K562 (cell line): ENCODE measurements at regions not wholly inside any gene's neighbourhood (a gene's known extent, or its start where the extent isn't known, plus 50 kb on each side); places are given as distances from the start of the nearest gene placed in this dataset.
A peak's percentile ranks its signal among the peaks of the same experiment; 100 is the strongest.

Experiments used
- CC2D1A ChIP-seq: fragments of 450-650 bp; IDR thresholded peaks from 2 replicates; pipeline ENCODE4 v1.6.1; 2017; ENCODE audit warnings: mild to moderate bottlenecking
- EHMT2 ChIP-seq: fragments of 450-650 bp; IDR thresholded peaks from 2 replicates; pipeline ENCODE4 v1.6.1; 2018; ENCODE audit warnings: antibody characterized with exemption
- ETV5 ChIP-seq: sonication (generic); formaldehyde crosslinking; IDR thresholded peaks from 2 replicates; pipeline ENCODE4 v1.4.0; 2020; ENCODE audit warnings: low read depth, mild to moderate bottlenecking, missing genetic modification reagents
- MCM5 ChIP-seq: fragments of 450-650 bp; IDR thresholded peaks from 2 replicates; pipeline ENCODE4 v1.6.1; 2016; ENCODE audit warnings: low read depth
- MTA2 ChIP-seq: fragments of 450-650 bp; IDR thresholded peaks from 2 replicates; pipeline ENCODE4 v1.6.1; 2016; ENCODE audit warnings: low read depth
- SIX5 ChIP-seq, 2 experiments: IDR thresholded peaks; 2 replicates each; pipeline ENCODE4 v1.6.1; 2011; ENCODE audit warnings: low read length in 2 of 2, borderline replicate concordance in 1 of 2, low read depth in 1 of 2, mild to moderate bottlenecking in 1 of 2, moderate library complexity in 1 of 2; ENCODE audit not compliant: insufficient read depth in 1 of 2
- SRF ChIP-seq, 2 experiments: fragments of 250-450, 450-650 bp in 1 of 2; sonication (Bioruptor Pico) in 1 of 2; sonication (generic) in 1 of 2; formaldehyde crosslinking; IDR thresholded peaks; 2 replicates each; pipeline versions ENCODE4 v1.5.0 to v1.5.1; 2020 to 2022; ENCODE audit warnings: mild to moderate bottlenecking in 1 of 2, missing genetic modification reagents in 1 of 2
- TAF15 ChIP-seq: fragments of 200-400 bp; formaldehyde crosslinking; IDR thresholded peaks from 2 replicates; pipeline ENCODE4 v1.6.1; 2017; ENCODE audit warnings: mild to moderate bottlenecking, low read depth, low read length, moderate library complexity
- TARDBP ChIP-seq: fragments of 450-650 bp; IDR thresholded peaks from 2 replicates; pipeline ENCODE4 v1.6.1; 2016
- TCFL5 ChIP-seq: fragments of 250-450 bp; sonication (Bioruptor Pico); conservative IDR thresholded peaks from 2 replicates; pipeline ENCODE4 v1.6.1; 2021; ENCODE audit warnings: mild to moderate bottlenecking, moderate library complexity, matching md5 sums
- TEAD2 ChIP-seq: fragments of 450-650 bp; IDR thresholded peaks from 2 replicates; pipeline ENCODE4 v1.6.1; 2016; ENCODE audit warnings: missing genetic modification characterization, control low read depth, missing compliant biosample characterization
- ZNF134 ChIP-seq: fragments of 250-450 bp; sonication (Bioruptor Pico); conservative IDR thresholded peaks from 2 replicates; pipeline ENCODE4 v1.4.0; 2020
- ZNF175 ChIP-seq: fragments of 200-800 bp; sonication (Bioruptor generic); IDR thresholded peaks from 2 replicates; pipeline ENCODE4 v1.6.1; 2016; ENCODE audit warnings: low read depth, mild to moderate bottlenecking, missing genetic modification characterization, missing compliant biosample characterization
- ZNF57 ChIP-seq: fragments of 450-650 bp; formaldehyde crosslinking; IDR thresholded peaks from 2 replicates; pipeline ENCODE4 v1.4.0; 2020; ENCODE audit warnings: mild to moderate bottlenecking, moderate library complexity
- ZNF584 ChIP-seq: fragments of 200-800 bp; sonication (Bioruptor generic); IDR thresholded peaks from 2 replicates; pipeline ENCODE4 v1.6.1; 2016; ENCODE audit warnings: low read depth, mild to moderate bottlenecking, missing genetic modification characterization, missing compliant biosample characterization
- ZNF668 ChIP-seq: fragments of 250-450 bp; sonication (Bioruptor Pico); IDR thresholded peaks from 2 replicates; pipeline ENCODE4 v1.8.0; 2022; ENCODE audit warnings: mild to moderate bottlenecking, inconsistent platforms
- ZNF79 ChIP-seq: fragments of 250-450 bp; sonication (Bioruptor Pico); IDR thresholded peaks from 2 replicates; pipeline ENCODE4 v1.4.0; 2020; ENCODE audit warnings: low read depth, mild to moderate bottlenecking, moderate library complexity
- TF ChIP-seq, protein P1 (sequence below), 2 experiments: fragments of 450-650 bp in 1 of 2; sonication (generic) in 1 of 2; formaldehyde crosslinking in 1 of 2; IDR thresholded peaks; 2 replicates each; pipeline versions ENCODE4 v1.7.1 to v1.9.0; 2016 to 2022; ENCODE audit warnings: inconsistent platforms in 1 of 2, mild to moderate bottlenecking in 1 of 2, missing genetic modification reagents in 1 of 2
- TF ChIP-seq, protein P2 (sequence below): IDR thresholded peaks from 2 replicates; pipeline ENCODE4 v1.6.1; 2011; ENCODE audit not compliant: insufficient read length; ENCODE audit errors: extremely low read depth

DNA sequence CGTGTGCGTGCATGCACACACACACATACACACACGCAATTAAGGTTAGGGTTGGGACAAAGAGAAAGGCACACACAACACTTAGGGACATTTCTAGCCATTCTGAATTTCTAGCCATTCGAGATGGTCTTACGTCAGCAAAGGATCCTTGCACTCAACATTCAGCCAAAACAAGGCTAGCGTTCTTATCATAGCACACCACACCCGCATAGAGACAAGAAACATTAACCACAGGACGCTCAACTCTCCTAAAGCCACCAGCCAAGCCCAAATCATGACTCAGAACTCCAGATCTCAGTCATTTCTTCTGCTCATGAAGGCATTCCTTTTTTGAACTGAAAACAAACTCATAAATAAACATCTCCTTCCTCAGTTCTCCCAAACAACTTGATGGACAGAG is 106.8 kb downstream of the LMO4 start (continued):
- TF ChIP-seq SIX5 (IDR thresholded peaks at IDR 0.05; ENCODE audit: borderline replicate concordance in 1 of 2, insufficient read depth in 1 of 2, low read depth in 1 of 2, low read length in 2 of 2) (no peak), TEAD2 (tag) (no peak), EHMT2 (peak; percentile 94), MCM5 (no peak), ZNF668 (CRISPR knock-in tag) (no peak), MTA2 (peak; percentile 89), ZNF134 (CRISPR knock-in tag) (no peak), ZNF57 (CRISPR knock-in tag) (no peak), ZNF175 (CRISPR knock-in tag) (0 out of 2 replicates have a peak, but pooled peaks have one; percentile 37), TAF15 (no peak), CC2D1A (peak; percentile 18; the same call in 1 of the 2 replicates), TCFL5 (CRISPR knock-in tag) (no peak), ZNF79 (CRISPR knock-in tag) (no peak), TARDBP (no peak), SRF (CRISPR knock-in tag; IDR thresholded peaks at IDR 0.05) (no peak), ZNF584 (CRISPR knock-in tag) (peak; percentile 43; the same call in 1 of the 2 replicates), ETV5 (no peak)
- TF ChIP-seq, protein P1, sequence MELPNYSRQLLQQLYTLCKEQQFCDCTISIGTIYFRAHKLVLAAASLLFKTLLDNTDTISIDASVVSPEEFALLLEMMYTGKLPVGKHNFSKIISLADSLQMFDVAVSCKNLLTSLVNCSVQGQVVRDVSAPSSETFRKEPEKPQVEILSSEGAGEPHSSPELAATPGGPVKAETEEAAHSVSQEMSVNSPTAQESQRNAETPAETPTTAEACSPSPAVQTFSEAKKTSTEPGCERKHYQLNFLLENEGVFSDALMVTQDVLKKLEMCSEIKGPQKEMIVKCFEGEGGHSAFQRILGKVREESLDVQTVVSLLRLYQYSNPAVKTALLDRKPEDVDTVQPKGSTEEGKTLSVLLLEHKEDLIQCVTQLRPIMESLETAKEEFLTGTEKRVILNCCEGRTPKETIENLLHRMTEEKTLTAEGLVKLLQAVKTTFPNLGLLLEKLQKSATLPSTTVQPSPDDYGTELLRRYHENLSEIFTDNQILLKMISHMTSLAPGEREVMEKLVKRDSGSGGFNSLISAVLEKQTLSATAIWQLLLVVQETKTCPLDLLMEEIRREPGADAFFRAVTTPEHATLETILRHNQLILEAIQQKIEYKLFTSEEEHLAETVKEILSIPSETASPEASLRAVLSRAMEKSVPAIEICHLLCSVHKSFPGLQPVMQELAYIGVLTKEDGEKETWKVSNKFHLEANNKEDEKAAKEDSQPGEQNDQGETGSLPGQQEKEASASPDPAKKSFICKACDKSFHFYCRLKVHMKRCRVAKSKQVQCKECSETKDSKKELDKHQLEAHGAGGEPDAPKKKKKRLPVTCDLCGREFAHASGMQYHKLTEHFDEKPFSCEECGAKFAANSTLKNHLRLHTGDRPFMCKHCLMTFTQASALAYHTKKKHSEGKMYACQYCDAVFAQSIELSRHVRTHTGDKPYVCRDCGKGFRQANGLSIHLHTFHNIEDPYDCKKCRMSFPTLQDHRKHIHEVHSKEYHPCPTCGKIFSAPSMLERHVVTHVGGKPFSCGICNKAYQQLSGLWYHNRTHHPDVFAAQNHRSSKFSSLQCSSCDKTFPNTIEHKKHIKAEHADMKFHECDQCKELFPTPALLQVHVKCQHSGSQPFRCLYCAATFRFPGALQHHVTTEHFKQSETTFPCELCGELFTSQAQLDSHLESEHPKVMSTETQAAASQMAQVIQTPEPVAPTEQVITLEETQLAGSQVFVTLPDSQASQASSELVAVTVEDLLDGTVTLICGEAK (IDR thresholded peaks at IDR 0.05) = no peak
- TF ChIP-seq, protein P1 (CRISPR knock-in tag; IDR thresholded peaks at IDR 0.05) = no peak
- TF ChIP-seq, protein P2, sequence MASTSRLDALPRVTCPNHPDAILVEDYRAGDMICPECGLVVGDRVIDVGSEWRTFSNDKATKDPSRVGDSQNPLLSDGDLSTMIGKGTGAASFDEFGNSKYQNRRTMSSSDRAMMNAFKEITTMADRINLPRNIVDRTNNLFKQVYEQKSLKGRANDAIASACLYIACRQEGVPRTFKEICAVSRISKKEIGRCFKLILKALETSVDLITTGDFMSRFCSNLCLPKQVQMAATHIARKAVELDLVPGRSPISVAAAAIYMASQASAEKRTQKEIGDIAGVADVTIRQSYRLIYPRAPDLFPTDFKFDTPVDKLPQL = no peak
